OCI-M2 (cell line): ENCODE measurements at regions not wholly inside any gene's neighbourhood (a gene's known extent, or its start where the extent isn't known, plus 50 kb on each side); places are given as distances from the start of the nearest gene placed in this dataset.

Experiments used
- DNase-seq: peaks from one replicate; lab custom pipeline; 2025; ENCODE audit not compliant: unreplicated experiment; lab: John Stamatoyannopoulos, UW

GRCh38 chr1:219359126-219359525 lies 185.4 kb downstream of the LYPLAL1 start:
- no peak for DNase-seq

- DNase-seq: no peak
Measured at GRCh38 chr1:219358080-219358479, 184.4 kb downstream of the LYPLAL1 start.

- no peak for DNase-seq
Measured at GRCh38 chr1:219354962-219355361, 181.3 kb downstream of the LYPLAL1 start.

- no peak for DNase-seq
Measured at GRCh38 chr1:219352961-219353651, 179.4 kb downstream of the LYPLAL1 start.

- no peak for DNase-seq
Measured at GRCh38 chr1:219350172-219350931, 176.7 kb downstream of the LYPLAL1 start.

GRCh38 chr1:219347921-219348391 lies 174.3 kb downstream of the LYPLAL1 start:
- DNase-seq: no peak

- DNase-seq: no peak
Measured at GRCh38 chr1:219347376-219347775, 173.7 kb downstream of the LYPLAL1 start.

GRCh38 chr1:219345953-219346352 lies 172.3 kb downstream of the LYPLAL1 start:
- no peak for DNase-seq

- DNase-seq: no peak
Measured at GRCh38 chr1:219342836-219343235, 169.2 kb downstream of the LYPLAL1 start.

GRCh38 chr1:219340796-219341195 lies 167.1 kb downstream of the LYPLAL1 start:
- no peak for DNase-seq

GRCh38 chr1:219339466-219339865 lies 165.8 kb downstream of the LYPLAL1 start:
- no peak for DNase-seq

GRCh38 chr1:219337588-219337987 lies 163.9 kb downstream of the LYPLAL1 start:
- DNase-seq: no peak

- DNase-seq: no peak
Measured at GRCh38 chr1:219333626-219334025, 159.9 kb downstream of the LYPLAL1 start.

- DNase-seq: no peak
Measured at GRCh38 chr1:219331424-219331823, 157.7 kb downstream of the LYPLAL1 start.

- DNase-seq: no peak
Measured at GRCh38 chr1:219330669-219331068, 157.0 kb downstream of the LYPLAL1 start.

GRCh38 chr1:219330001-219330400 lies 156.3 kb downstream of the LYPLAL1 start:
- DNase-seq: no peak

GRCh38 chr1:219329578-219329977 lies 155.9 kb downstream of the LYPLAL1 start:
- DNase-seq: no peak

- no peak for DNase-seq
Measured at GRCh38 chr1:219326843-219327242, 153.2 kb downstream of the LYPLAL1 start.

GRCh38 chr1:219325368-219325742 lies 151.7 kb downstream of the LYPLAL1 start:
- no peak for DNase-seq

- no peak for DNase-seq
Measured at GRCh38 chr1:219324629-219325367, 151.1 kb downstream of the LYPLAL1 start.

GRCh38 chr1:219324171-219324570 lies 150.5 kb downstream of the LYPLAL1 start:
- DNase-seq: no peak

- DNase-seq: no peak
Measured at GRCh38 chr1:219323426-219323825, 149.7 kb downstream of the LYPLAL1 start.
